NT2/D1 (cell line): ENCODE measurements at regions not wholly inside any gene's neighbourhood (a gene's known extent, or its start where the extent isn't known, plus 50 kb on each side); places are given as distances from the start of the nearest gene placed in this dataset.

Experiments
- DNase-seq: peaks from one replicate; pipeline ENCODE4 v3.0.0-alpha.2; 2011; ENCODE audit warnings: low read depth, low spot score
- H3K27me3 ChIP-seq: 2 replicates; pipeline ENCODE4 v1.6.0; 2011; ENCODE audit warnings: mild to moderate bottlenecking; ENCODE audit not compliant: insufficient read length, insufficient read depth
- H3K36me3 ChIP-seq: 2 replicates; pipeline ENCODE4 v1.6.1; 2011; ENCODE audit warnings: mild to moderate bottlenecking, low read length, mixed read lengths; ENCODE audit not compliant: insufficient read depth, insufficient read length
- H3K4me1 ChIP-seq: 2 replicates; pipeline ENCODE4 v1.5.1; 2011; ENCODE audit not compliant: insufficient read depth, insufficient read length
- H3K4me3 ChIP-seq: 2 replicates; pipeline ENCODE4 v1.5.1; 2011; ENCODE audit warnings: low read depth; ENCODE audit not compliant: insufficient read length
- H3K9ac ChIP-seq: 2 replicates; pipeline ENCODE4 v1.6.0; 2011; ENCODE audit warnings: low read depth; ENCODE audit not compliant: insufficient read length
- H3K9me3 ChIP-seq: 2 replicates; pipeline ENCODE4 v1.5.1; 2011; ENCODE audit warnings: mild to moderate bottlenecking, low read length; ENCODE audit not compliant: insufficient read depth
- SUZ12 ChIP-seq: IDR thresholded peaks from 2 replicates; pipeline ENCODE4 v1.6.1; 2011; ENCODE audit not compliant: insufficient read length, insufficient read depth; ENCODE audit errors: extremely low read depth
- YY1 ChIP-seq: IDR thresholded peaks from 2 replicates; pipeline ENCODE4 v1.6.1; 2011; ENCODE audit not compliant: insufficient read length, insufficient read depth
- ZNF274 ChIP-seq: IDR thresholded peaks from 2 replicates; pipeline ENCODE4 v1.6.1; 2011; ENCODE audit warnings: mild to moderate bottlenecking, low read depth, low read length

DNA sequence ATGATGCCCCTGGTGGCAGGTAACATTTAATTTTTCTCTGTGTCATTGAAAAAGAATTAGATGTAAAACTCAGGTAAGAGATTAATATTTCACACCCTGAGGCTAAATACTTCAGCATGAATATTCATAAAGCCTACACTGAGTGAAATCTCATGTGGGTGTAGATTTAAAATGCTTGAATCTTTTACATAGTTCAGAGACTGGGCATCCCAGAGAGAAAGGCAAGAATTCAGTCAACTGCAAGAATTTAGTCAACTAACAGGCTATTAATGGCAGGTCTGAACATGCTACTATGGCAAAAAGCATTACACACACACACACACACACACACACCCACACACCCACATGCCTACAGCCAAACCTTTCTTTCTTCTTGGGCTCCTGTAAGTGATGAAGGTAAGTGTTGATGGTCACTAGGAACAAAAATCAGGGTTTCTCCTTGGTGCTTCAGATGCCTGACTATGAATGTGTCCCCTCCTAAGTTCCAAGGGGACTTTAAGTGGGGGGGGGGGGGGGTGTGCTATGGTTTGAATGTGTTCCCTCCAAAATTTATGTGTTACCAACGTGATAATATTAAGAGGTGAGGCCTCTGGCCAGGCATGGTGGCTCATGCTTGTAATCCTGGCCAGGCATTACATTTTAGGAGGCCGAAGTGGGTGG is 63.7 kb upstream of the PSMD7 start:
- no peaks in the 10 kb centered on the region for H3K4me1 ChIP-seq
- no peak overlapping the region for H3K9ac ChIP-seq
- no peak for DNase-seq
- no peaks in the 10 kb centered on the region for H3K27me3 ChIP-seq
- no peak overlapping the region for H3K4me3 ChIP-seq
- no peaks in the 10 kb centered on the region for H3K9me3 ChIP-seq
- no peaks in the 10 kb centered on the region for H3K36me3 ChIP-seq
- TF ChIP-seq ZNF274 (no peak), YY1 (no peak), SUZ12 (no peak)

GRCh38 chr16:74230126-74230525 is 66.5 kb upstream of the PSMD7 start:
- H3K27me3 ChIP-seq = no peaks in the 10 kb centered on the region
- H3K9me3 ChIP-seq = no peaks in the 10 kb centered on the region
- DNase-seq = no peak
- H3K36me3 ChIP-seq = no peaks in the 10 kb centered on the region
- H3K4me1 ChIP-seq = no peaks in the 10 kb centered on the region
- no peak overlapping the region for H3K9ac ChIP-seq
- H3K4me3 ChIP-seq = no peak overlapping the region
- no peak for TF ChIP-seq YY1
- TF ChIP-seq ZNF274 = no peak
- no peak for TF ChIP-seq SUZ12

DNA sequence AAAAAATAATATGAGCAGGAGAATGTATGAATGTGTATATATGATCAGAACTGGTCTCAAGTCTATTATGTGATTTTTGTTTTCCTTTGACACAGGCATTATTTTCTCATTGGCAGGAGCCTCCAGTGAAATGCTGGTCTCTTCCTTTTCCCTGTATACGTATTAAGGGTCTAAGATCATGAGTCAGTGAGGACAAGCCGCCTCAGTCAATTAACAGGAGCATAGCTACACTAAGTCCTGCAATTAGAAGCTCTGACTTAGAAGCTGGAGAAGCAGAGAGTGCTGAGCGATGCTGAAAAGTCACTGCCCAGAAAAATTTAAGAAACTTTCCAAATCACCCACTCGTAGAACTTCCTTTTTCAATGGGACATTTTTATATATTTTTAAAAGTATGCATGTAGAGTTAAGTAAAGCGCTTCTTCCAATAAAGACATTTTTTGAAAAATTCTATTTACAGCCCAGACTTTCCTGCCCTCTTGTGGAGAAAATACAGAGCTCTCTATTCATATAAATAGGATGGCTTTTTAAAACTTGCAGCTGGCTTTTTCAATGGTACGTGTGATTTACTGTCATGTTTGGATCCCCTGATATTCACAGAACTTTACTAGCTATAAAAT is 70.2 kb upstream of the PSMD7 start:
- no peaks in the 10 kb centered on the region for H3K27me3 ChIP-seq
- TF ChIP-seq YY1 (no peak), ZNF274 (no peak)
- DNase-seq = no peak
- H3K9me3 ChIP-seq = no peaks in the 10 kb centered on the region
- H3K36me3 ChIP-seq = no peaks in the 10 kb centered on the region
- H3K4me3 ChIP-seq = no peak overlapping the region
- no peak overlapping the region for H3K9ac ChIP-seq
- H3K4me1 ChIP-seq = no peaks in the 10 kb centered on the region

- DNase-seq = no peak
- Histone ChIP-seq H3K36me3 (no peaks in the 10 kb centered on the region), H3K4me1 (no peaks in the 10 kb centered on the region)
These were observed 71.6 kb upstream of the PSMD7 start for GRCh38 chr16:74224828-74225612.

GRCh38 chr16:74221828-74222227 is 74.8 kb upstream of the PSMD7 start:
- no peak overlapping the region for H3K4me3 ChIP-seq
- no peaks in the 10 kb centered on the region for H3K36me3 ChIP-seq
- no peak for TF ChIP-seq SUZ12
- TF ChIP-seq ZNF274 = no peak
- no peak for TF ChIP-seq YY1
- no peak for DNase-seq
- H3K9ac ChIP-seq = no peak overlapping the region
- H3K4me1 ChIP-seq = no peaks in the 10 kb centered on the region
- no peaks in the 10 kb centered on the region for H3K9me3 ChIP-seq
- H3K27me3 ChIP-seq = no peaks in the 10 kb centered on the region

More at GRCh38 chr16:74224828-74225612, 71.6 kb upstream of the PSMD7 start:
- Histone ChIP-seq H3K4me3 (no peak overlapping the region), H3K9ac (no peak overlapping the region), H3K9me3 (no peaks in the 10 kb centered on the region), H3K27me3 (no peaks in the 10 kb centered on the region)
- TF ChIP-seq ZNF274 (no peak), SUZ12 (no peak), YY1 (no peak)

DNA sequence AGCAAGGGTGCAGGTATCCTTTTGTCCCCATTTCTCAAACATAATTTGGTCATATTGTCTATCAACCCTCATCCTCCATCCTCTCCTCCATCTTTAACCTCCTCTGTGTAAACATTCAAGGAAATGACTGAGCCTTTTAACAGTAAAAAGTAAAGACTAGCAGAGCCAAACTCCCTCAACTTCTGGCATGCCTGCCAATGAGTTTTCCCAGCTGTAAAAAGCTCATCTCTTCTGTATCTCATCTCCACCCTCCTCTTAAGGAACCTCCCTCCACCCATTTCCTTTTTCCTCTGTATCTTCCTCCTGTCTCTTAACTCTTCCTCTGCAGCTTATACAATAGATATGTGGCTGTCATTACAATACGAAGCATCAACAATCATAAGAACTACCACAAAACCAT is 76.9 kb upstream of the PSMD7 start:
- no peak for TF ChIP-seq SUZ12
- no peak for TF ChIP-seq ZNF274
- no peak for TF ChIP-seq YY1
- Histone ChIP-seq H3K9me3 (no peaks in the 10 kb centered on the region), H3K4me1 (no peaks in the 10 kb centered on the region), H3K27me3 (no peaks in the 10 kb centered on the region), H3K9ac (no peak overlapping the region), H3K4me3 (no peak overlapping the region), H3K36me3 (no peaks in the 10 kb centered on the region)
- no peak for DNase-seq

DNA sequence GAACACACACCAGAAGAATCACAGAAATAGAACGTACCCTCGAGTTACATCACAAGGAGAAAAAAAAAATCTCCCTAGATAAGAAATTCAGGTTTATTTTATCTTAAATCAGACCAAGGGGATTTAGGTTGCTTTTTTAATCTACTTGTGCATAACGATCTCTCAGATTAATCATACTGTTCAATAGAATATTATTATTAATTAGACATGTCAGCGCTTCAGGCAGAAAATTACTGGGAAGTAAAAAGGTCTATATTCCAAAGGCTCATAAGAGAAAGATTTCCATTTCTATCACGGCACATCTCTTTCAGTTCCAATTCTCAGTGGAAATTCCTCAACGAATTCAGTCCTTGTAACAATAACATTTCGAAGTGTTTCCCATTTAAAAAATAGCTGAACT is 77.7 kb upstream of the PSMD7 start:
- H3K36me3 ChIP-seq = no peaks in the 10 kb centered on the region

More for the DNA sequence above, 77.7 kb upstream of the PSMD7 start:
- Histone ChIP-seq H3K4me1 (no peaks in the 10 kb centered on the region), H3K9ac (no peak overlapping the region), H3K4me3 (no peak overlapping the region), H3K27me3 (no peaks in the 10 kb centered on the region), H3K9me3 (no peaks in the 10 kb centered on the region)
- no peak for DNase-seq
- TF ChIP-seq ZNF274 (no peak), YY1 (no peak), SUZ12 (no peak)
